ENCODE measurements at regions not wholly inside any gene's neighbourhood (a gene's known extent, or its start where the extent isn't known, plus 50 kb on each side); places are given as distances from the start of the nearest gene placed in this dataset.

- DNase-seq (ENCODE audit: low spot score in 2 of 2), result no peak
- Histone ChIP-seq H3K27ac (no peak overlapping the region), H3K9me3 (no peaks in the 10 kb centered on the region), H3K27me3 (no peaks in the 10 kb centered on the region), H3K36me3 (no peaks in the 10 kb centered on the region), H3K4me1 (no peaks in the 10 kb centered on the region), H3K4me3 (no peak overlapping the region)
- WGBS, result 78% methylated on average over 4 of the region's 4 CpGs
- TF ChIP-seq POLR2AphosphoS5 (IDR thresholded peaks at IDR 0.05), result no peak
- TF ChIP-seq CTCF (IDR thresholded peaks at IDR 0.05), result no peak
- no peak for TF ChIP-seq POLR2A (IDR thresholded peaks at IDR 0.05)
- TF ChIP-seq EP300 (IDR thresholded peaks at IDR 0.05), result no peak
Observed at GRCh38 chr7:120089968-120090367, 183.0 kb upstream of the KCND2 start.

- 82% methylated on average over 3 of the region's 3 CpGs for WGBS
- Histone ChIP-seq H3K4me3 (no peak overlapping the region), H3K4me1 (no peaks in the 10 kb centered on the region), H3K27me3 (no peaks in the 10 kb centered on the region), H3K27ac (no peak overlapping the region), H3K36me3 (no peaks in the 10 kb centered on the region), H3K9me3 (no peaks in the 10 kb centered on the region)
- no peak for DNase-seq (ENCODE audit: low spot score in 2 of 2)
- no peak for TF ChIP-seq POLR2A (IDR thresholded peaks at IDR 0.05)
- TF ChIP-seq POLR2AphosphoS5 (IDR thresholded peaks at IDR 0.05), result no peak
- TF ChIP-seq CTCF (IDR thresholded peaks at IDR 0.05), result no peak
Observed at GRCh38 chr7:120091807-120092206, 181.2 kb upstream of the KCND2 start.

- DNase-seq (ENCODE audit: low spot score in 2 of 2), result no peak
- WGBS, result 60% methylated on average over 2 of the region's 2 CpGs
Observed at GRCh38 chr7:120097020-120097419, 176.0 kb upstream of the KCND2 start.

GRCh38 chr7:120097774-120098173 lies 175.2 kb upstream of the KCND2 start:
- Histone ChIP-seq H3K27me3 (no peaks in the 10 kb centered on the region), H3K4me3 (no peak overlapping the region), H3K27ac (no peak overlapping the region), H3K9me3 (no peaks in the 10 kb centered on the region), H3K4me1 (no peaks in the 10 kb centered on the region), H3K36me3 (no peaks in the 10 kb centered on the region)
- TF ChIP-seq EP300 (IDR thresholded peaks at IDR 0.05), result no peak
- DNase-seq (ENCODE audit: low spot score in 2 of 2), result no peak

More at GRCh38 chr7:120097020-120097419, 176.0 kb upstream of the KCND2 start:
- no peaks in the 10 kb centered on the region for H3K4me1 ChIP-seq
- TF ChIP-seq POLR2A (IDR thresholded peaks at IDR 0.05), result no peak
- H3K4me3 ChIP-seq, result no peak overlapping the region
- no peaks in the 10 kb centered on the region for H3K36me3 ChIP-seq
- H3K9me3 ChIP-seq, result no peaks in the 10 kb centered on the region
- H3K27ac ChIP-seq, result no peak overlapping the region
- no peaks in the 10 kb centered on the region for H3K27me3 ChIP-seq

- no peaks in the 10 kb centered on the region for H3K27me3 ChIP-seq
- H3K4me3 ChIP-seq, result no peak overlapping the region
- no peaks in the 10 kb centered on the region for H3K4me1 ChIP-seq
- H3K9me3 ChIP-seq, result peaks cover 9% of the 10 kb centered on the region
- DNase-seq (ENCODE audit: low spot score in 2 of 2), result no peak
- TF ChIP-seq POLR2A (IDR thresholded peaks at IDR 0.05) (no peak), EP300 (IDR thresholded peaks at IDR 0.05) (no peak), CTCF (IDR thresholded peaks at IDR 0.05) (no peak), POLR2AphosphoS5 (IDR thresholded peaks at IDR 0.05) (no peak)
- H3K27ac ChIP-seq, result no peak overlapping the region
- H3K36me3 ChIP-seq, result no peaks in the 10 kb centered on the region
Observed at GRCh38 chr7:120108376-120108775, 164.6 kb upstream of the KCND2 start.

GRCh38 chr7:120110169-120110568 lies 162.8 kb upstream of the KCND2 start:
- Histone ChIP-seq H3K4me1 (no peaks in the 10 kb centered on the region), H3K36me3 (no peaks in the 10 kb centered on the region), H3K27me3 (no peaks in the 10 kb centered on the region), H3K4me3 (no peak overlapping the region), H3K9me3 (peaks cover 9% of the 10 kb centered on the region), H3K27ac (no peak overlapping the region)
- no peak for DNase-seq (ENCODE audit: low spot score in 2 of 2)
- no peak for TF ChIP-seq POLR2A (IDR thresholded peaks at IDR 0.05)
- no peak for TF ChIP-seq POLR2AphosphoS5 (IDR thresholded peaks at IDR 0.05)
- TF ChIP-seq CTCF (IDR thresholded peaks at IDR 0.05), result no peak
- no peak for TF ChIP-seq EP300 (IDR thresholded peaks at IDR 0.05)
- 57% methylated on average over 8 of the region's 8 CpGs for WGBS
